HL-60 (cell line): ENCODE measurements at regions not wholly inside any gene's neighbourhood (a gene's known extent, or its start where the extent isn't known, plus 50 kb on each side); places are given as distances from the start of the nearest gene placed in this dataset.
"Not testable (repeated sequence)": the region's sequence is repeated elsewhere in the genome, so short reads cannot be mapped to it uniquely, and the experiment has no call there.

Experiments
- DNase-seq, 2 experiments: peaks; one replicate each; pipeline ENCODE4 v3.0.0-alpha.2; 2010 to 2020; ENCODE audit warnings: low read depth in 1 of 2, low spot score in 1 of 2
- H3K27ac ChIP-seq: fragments of 250-450 bp; sonication (Bioruptor Pico); replicated peaks from 2 replicates; pipeline ENCODE4 v1.5.1; 2020; ENCODE audit warnings: mild to moderate bottlenecking, moderate library complexity
- H3K27me3 ChIP-seq: fragments of 250-450 bp; sonication (Bioruptor Pico); 2 replicates; pipeline ENCODE4 v1.5.1; 2021; ENCODE audit warnings: mild to moderate bottlenecking, moderate library complexity; ENCODE audit not compliant: insufficient read depth, poor library complexity, severe bottlenecking
- H3K4me3 ChIP-seq: replicated peaks from 2 replicates; pipeline ENCODE4 v1.5.1; 2011; ENCODE audit warnings: mild to moderate bottlenecking, control low read depth, low read length; ENCODE audit not compliant: insufficient read depth
- CTCF ChIP-seq: IDR thresholded peaks from one replicate; pipeline ENCODE4 v1.5.1; 2011; ENCODE audit warnings: low read length, control low read depth, inconsistent platforms; ENCODE audit not compliant: insufficient read depth
- GABPA ChIP-seq: IDR thresholded peaks from 2 replicates; pipeline ENCODE4 v1.6.1; 2012; ENCODE audit warnings: low read depth
- POLR2AphosphoS5 ChIP-seq: IDR thresholded peaks from 2 replicates; pipeline ENCODE4 v1.6.1; 2012; ENCODE audit warnings: low read depth
- REST ChIP-seq: IDR thresholded peaks from 2 replicates; pipeline ENCODE4 v1.6.1; 2012; ENCODE audit warnings: low read depth; ENCODE audit not compliant: insufficient replicate concordance
- SPI1 ChIP-seq: IDR thresholded peaks from 2 replicates; pipeline ENCODE4 v1.6.1; 2012; ENCODE audit warnings: low read depth, mild to moderate bottlenecking, borderline replicate concordance

- TF ChIP-seq POLR2AphosphoS5: no peak
- no peak for TF ChIP-seq REST
- TF ChIP-seq CTCF: no peak
- TF ChIP-seq SPI1: no peak
- Histone ChIP-seq H3K27me3 (no peaks in the 10 kb centered on the region), H3K4me3 (no peak overlapping the region), H3K27ac (no peak overlapping the region)
- no peak for DNase-seq
Measured at GRCh38 chr17:53463363-53463762, 359.4 kb upstream of the KIF2B start.

- no peaks in the 10 kb centered on the region for H3K27me3 ChIP-seq
- H3K27ac ChIP-seq: no peak overlapping the region
- no peak overlapping the region for H3K4me3 ChIP-seq
- no peak for TF ChIP-seq POLR2AphosphoS5
- no peak for TF ChIP-seq SPI1
- TF ChIP-seq CTCF: no peak
- no peak for TF ChIP-seq REST
- TF ChIP-seq GABPA: no peak
- no peak for DNase-seq
Measured at GRCh38 chr17:53462393-53462811, 360.3 kb upstream of the KIF2B start.

GRCh38 chr17:53455943-53456342 is 366.8 kb upstream of the KIF2B start:
- not testable (repeated sequence) for DNase-seq, H3K27me3 ChIP-seq, H3K27ac ChIP-seq, H3K4me3 ChIP-seq

GRCh38 chr17:53454337-53454736 is 368.4 kb upstream of the KIF2B start:
- Histone ChIP-seq H3K4me3 (no peak overlapping the region), H3K27ac (no peak overlapping the region), H3K27me3 (no peaks in the 10 kb centered on the region)
- TF ChIP-seq POLR2AphosphoS5 (no peak), SPI1 (no peak), REST (no peak), GABPA (no peak), CTCF (no peak)
- no peak for DNase-seq
